GM18498 (cell line): ENCODE measurements at regions not wholly inside any gene's neighbourhood (a gene's known extent, or its start where the extent isn't known, plus 50 kb on each side); places are given as distances from the start of the nearest gene placed in this dataset.
"Not testable (repeated sequence)": the region's sequence is repeated elsewhere in the genome, so short reads cannot be mapped to it uniquely, and the experiment has no call there.

ENCODE experiments used
- ATAC-seq: cut with Tn5 transposase; IDR thresholded peaks from one replicate; pipeline ENCODE4 v1.9.1; 2021; ENCODE audit warnings: mild to moderate bottlenecking, moderate library complexity; ENCODE audit not compliant: unreplicated experiment

DNA sequence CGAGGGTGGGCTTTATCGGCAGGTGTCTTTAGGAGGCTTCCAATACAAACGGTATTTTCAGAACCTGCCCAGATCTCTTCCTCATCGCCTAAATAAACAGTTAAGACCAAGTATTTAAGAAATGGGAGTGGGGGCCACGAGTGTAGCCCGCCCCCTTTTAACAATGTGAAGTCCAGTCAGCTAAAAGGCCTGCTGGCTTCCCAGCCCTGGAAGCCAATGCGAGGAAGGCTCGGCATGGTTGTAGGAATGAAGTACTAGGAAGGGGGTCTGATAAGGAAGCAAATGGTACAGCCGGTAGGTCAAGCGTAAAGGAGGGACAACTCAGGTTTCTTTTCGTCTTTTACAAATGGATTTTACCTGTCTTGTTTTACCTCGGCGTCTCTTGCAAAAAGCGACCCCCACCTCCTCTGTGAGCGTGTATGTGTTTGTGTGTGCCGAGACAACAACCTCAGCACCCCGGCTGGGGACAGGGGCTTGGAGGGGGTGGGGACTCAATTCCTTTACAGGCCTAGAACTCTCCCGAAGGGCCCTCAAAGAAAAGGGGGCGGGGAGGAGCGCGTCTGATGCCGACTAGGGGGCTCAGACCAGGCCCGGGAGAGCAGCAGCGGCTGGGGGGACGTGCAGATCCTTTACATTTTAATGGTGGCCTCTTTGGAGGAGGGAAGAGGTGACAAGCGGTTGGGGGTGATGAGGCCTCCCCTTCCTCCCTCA lies 147.6 kb downstream of the GPR85 start:
- peak; percentile 11 for ATAC-seq

DNA sequence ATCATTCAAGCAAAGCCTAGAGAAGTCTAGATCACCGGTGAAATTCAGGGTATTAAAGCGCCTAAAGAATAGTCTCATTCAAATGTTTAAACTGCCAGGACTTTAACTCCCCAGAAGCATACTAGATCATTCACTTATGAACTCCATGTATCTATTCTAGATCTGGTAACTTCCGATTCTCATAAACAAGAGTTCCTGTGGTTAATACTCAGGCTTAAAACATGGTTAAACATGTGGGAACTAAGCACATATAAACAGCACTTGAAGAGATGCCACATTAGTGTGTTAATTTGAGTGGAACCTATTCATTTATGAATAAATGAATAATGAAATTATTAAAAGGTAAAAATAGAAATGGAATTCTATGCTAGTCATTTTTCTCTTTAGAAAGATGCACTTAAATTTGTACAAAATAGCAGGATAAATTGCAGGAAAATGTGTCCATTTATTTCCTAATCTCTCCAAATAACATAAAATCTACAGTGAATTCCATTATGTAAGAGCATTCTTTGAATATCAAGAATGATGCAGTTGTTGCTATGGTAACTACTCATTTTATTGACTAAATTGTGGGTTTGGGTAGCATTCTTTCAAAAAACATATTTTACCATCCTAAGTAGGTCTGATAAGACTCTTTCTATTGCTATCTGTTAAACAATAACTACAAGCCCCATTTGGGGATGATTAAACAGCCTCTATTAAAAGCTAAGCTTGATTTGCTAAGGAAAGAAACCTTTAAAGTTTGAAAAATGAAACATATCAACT lies 147.6 kb upstream of the TMEM168 start:
- no peak for ATAC-seq

DNA sequence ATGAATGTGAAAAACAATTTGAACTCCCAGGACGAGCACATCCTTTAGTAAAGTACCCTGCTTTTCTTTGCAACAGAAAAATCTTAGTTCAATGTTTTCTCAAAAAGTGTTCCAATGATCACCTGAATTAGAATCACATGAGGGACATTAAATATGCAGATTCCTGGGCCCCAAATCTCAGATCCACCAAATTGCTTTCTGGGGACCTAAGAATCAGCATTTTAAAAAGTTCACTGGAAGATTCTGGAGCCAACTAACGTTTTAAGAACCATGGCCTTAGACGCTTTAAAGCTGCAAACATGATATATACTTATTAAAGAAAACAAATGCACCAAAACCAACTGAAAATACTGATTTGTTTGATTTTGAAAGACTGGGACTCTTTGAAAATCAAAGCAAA lies 143.4 kb upstream of the TMEM168 start:
- no peak for ATAC-seq

DNA sequence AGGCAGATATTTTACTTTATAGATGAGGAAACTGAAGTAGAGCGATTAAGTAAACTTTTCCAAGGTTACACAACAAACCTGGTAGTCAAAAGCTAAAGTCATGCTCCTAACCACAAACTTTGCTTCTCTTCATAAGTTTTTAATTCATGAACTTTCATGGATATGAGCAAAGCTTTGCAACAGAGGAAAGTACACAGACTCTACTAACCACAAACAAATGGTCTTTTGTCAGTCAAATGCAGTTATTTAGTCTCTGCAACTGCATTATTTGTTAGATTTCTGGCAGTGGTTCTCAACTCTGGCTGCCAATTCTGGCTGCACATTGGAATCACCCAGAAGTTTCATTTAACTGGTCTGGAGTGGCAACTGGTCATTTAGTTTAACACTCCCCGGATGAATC lies 140.6 kb upstream of the TMEM168 start:
- no peak for ATAC-seq

DNA sequence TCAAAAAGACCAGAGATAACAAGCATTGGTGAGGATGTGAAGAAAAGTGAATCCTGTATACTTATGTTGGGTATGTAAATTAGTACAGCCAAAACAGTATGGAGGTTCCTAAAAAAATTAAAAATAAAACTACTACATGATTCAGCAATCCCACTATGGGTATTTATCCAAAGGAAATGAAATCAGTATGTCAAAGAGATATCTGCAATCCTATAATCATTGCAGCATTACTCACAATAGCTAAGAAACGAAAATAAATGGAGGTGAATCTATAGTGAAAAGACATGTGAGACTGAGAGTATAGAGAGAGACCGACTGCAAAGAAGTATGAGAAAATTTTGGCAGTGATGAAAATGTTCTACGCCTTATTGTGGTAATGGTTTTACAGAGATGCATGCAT lies 139.2 kb upstream of the TMEM168 start:
- ATAC-seq: no peak

DNA sequence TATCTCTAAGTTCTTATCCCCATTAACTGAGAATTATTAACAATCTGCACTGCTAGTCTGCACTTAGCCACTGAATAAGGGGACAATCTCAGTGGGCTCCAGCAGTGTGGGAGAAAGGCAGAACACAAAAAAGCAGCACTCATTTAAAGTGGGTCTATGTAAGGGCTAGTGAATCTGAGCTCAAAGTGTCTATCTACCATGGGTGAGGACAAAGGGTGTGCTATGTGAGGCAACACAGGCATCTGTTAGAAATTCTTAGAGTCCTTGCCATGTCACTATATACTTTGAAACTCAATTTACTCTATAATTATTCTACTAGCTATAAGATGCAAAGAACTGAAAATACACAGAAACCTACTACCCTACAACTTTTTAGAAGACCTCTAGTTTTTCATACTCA lies 135.8 kb upstream of the TMEM168 start:
- no peak for ATAC-seq

DNA sequence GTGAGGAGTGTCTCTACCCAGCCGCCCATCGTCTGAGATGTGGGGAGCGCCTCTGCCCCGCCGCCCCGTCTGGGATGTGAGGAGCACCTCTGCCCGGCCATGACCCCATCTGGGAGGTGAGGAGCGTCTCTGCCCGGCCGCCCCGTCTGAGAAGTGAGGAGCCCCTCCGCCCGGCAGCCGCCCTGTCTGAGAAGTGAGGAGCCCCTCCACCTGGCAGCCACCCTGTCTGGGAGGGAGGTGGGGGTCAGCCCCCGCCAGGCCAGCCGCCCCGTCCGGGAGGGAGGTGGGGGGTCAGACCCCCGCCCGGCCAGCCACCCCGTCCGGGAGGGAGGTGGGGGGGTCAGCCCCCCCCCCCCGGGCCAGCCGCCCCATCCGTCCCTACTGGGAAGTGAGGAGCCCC lies 132.4 kb upstream of the TMEM168 start:
- ATAC-seq: not testable (repeated sequence)

DNA sequence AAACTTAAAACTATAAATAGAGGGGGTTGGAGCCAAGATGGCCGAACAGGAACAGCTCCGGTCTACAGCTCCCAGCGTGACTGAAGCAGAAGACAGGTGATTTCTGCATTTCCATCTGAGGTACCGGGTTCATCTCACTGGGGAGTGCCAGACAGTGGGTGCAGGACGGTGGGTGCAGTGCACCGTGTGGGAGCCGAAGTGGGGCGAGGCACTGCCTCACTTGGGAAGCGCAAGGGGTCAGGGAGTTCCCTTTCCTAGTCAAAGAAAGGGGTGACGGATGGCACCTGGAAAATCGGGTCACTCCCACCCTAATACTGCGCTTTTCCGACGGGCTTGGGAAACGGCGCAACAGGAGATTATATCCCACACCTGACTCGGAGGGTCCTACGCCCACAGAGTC lies 126.2 kb upstream of the TMEM168 start:
- not testable (repeated sequence) for ATAC-seq

DNA sequence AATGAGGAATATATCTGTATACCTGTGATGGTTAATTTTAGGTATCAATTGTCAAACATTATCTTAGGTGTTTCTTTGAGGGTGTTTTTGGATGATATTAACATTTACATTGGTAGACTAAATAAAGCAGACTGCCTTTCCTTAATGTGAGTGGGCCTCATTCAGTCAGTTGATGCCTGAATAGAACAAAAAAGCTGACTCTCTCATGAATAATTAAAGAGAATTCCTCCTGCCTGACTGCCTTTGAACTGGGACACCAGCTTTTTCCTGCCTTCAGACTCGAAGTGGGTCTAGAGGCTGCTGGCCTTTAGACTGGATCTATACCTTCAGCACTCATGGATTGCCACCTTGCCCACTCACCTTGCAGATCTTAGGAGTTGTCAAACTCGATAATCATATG lies 117.9 kb upstream of the TMEM168 start:
- no peak for ATAC-seq

DNA sequence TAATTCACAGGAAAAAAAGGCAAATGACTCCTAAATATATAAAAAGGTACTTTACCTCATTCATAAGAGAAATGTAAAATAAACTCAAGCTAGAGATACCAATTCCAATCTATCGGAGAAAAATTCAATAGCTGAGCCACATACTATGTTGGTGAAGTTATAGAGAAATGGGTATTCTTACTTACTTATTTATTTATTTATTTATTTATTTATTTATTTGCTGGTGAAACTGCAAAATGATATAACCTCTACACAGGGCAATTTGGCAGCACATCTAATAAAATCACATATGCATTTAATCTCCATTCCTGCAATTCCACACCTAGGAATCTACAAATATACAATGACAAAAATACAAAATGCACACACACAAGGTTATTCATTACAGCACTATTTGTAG lies 117.5 kb upstream of the TMEM168 start:
- ATAC-seq: no peak

DNA sequence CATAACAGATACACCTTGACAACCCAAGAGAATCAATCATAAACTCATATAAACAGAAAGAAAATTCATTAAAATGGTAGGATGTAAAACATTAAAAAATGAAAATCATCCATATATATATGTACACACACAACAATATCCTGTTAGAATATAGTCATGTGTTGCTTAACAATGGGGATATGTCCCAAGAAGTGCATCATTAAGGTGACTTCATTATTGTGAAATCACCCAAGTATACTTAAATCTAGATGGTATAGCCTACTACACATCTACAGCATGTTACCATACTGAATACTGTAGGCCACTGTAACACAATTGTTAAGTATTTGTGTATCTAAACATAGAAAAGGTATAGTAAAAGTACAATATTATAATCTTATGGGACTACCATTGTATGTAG lies 115.8 kb upstream of the TMEM168 start:
- no peak for ATAC-seq

DNA sequence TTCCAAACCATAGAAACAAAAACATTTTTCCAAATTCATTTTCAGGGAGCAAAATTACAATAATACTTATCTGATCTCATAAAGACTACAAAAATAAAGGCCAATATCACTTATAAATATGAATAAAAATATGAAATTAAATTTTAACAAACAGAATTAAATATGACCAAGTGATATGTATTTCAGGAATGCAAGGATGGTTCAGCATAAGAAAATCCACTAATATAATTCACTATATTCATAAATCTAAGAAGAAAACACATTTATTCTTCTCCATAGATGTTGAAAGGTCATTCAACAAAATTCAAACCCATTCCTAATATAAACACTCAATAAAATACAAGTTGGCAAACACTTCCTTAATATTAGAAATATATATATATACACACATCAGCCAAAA lies 115.2 kb upstream of the TMEM168 start:
- no peak for ATAC-seq

DNA sequence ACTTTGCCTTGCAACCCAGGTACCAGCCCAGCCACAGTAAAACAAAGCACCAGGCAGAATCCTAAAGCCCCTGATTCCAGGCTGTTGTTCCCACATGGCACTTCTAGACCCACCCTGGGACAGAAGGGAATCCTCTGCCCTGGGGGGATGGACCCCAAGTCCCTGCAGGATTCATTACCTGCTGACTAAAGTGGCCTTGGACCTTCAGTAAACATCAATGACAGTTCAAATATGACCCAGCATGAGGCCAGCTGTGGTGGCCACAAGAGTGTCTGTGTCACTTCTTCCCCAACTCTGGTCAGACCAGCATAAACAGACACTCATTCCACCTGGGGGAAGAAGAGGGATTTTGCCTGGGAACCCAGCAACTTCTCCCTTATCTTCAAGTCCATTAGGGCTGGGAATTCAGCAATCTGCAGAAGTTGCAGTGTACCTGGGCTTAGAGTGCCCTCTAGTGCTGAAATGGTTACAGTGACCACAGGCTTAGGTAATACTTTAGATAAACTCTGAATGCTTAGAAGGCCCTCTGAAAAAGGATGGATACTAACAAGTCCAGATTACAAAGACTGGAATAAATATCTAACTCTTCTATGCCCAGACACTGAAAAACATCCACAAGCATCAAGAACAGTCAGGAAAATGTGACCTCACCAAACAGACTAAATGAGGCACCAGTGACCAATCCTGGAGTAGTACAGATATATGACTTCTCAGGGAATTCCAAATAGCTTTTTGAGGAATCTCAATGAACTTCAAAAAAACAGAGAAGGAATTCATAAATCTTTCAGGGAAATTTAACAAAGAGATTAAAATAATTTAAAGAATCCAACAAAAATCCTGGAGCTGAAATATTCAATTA lies 108.5 kb upstream of the TMEM168 start:
- peak; percentile 91 for ATAC-seq

DNA sequence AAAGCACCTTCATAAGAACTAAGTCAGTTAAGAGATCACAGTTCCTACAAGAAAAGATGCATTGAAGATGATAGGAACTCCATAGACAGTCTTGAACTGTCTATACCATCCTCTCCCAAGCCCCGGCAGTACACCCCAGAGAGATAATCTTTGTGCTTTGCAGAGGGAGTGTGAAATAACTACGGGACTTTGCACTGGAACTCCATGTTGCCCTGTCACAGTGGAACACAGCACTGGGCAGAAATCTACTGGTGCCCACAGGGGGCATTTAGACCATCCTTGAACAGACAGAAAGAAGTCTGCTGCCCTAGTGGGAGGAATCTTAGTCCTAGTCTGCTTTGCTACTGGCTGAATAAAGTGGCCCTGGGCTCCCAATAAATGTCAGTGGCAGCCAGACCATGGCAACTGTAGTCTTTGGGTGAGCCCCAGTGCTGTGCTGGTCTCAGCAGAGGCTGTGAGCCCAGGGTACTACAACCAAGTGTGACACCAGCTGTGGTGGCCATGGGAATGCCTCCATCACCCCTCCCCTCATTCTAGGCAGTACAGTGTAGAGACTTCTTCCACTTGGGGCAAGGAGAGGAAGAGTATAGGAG lies 107.7 kb upstream of the TMEM168 start:
- ATAC-seq: no peak

DNA sequence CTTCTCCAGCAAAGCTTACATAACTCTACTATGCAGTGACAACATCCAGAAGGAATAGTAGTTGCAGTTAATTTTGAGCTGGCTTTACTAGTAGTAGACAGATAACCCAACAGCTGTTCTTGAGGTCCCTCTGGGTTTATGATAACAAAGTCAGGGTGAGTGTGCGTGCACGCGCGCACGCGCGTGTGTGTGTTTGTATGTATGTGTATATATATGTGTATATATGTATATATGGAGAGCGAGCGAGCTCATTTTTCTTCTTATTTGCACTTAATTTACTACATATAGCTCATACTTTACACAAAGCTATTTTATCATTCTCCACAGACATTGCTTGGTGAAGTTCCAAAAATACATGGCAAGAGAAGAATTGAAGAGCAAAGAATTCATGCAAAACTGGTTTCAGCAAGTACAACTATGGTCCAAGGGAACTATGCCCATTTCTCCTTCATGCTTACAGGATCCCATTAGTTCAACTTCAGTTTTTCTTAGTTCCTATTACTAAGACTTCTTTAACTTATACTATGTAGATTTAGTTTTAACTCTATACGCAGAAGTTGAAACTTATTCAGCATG lies 105.9 kb upstream of the TMEM168 start:
- no peak for ATAC-seq

DNA sequence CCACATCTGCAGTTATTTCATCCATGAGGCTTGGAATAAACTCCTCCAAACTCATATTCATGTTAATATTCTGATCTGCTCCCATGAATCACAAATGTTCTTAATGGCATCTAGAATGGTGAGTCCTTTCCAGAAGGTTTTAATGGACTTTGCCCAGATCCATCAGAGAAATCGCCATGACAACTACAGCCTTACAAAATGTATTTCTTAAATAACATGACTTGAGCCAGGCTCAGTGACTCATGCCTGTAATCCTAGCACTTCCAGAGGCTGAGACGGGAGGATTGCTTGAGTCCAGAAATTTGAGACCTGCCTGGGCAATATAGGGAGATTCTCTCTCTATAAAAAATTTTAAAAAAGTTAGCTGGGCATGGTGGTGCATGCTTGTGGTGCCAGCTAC lies 102.1 kb upstream of the TMEM168 start:
- ATAC-seq: no peak

DNA sequence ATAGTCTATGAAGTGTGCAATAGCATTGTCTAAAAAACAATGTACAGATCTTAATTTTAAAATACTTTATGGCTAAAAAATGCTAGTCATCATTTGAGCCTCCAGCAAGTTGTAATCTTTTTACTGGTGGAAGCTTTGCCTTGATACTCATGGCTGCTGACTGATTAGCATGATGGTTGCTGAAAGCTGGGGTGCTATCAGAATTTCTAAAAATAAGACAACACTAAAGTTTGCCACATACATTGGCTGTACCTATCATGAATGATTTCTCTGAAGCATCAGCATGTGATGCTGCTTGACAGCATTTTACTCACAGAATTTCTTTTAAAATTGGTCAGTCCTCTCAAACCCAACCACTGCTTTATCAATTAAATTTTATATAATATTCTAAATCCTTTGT lies 101.5 kb upstream of the TMEM168 start:
- ATAC-seq: no peak

DNA sequence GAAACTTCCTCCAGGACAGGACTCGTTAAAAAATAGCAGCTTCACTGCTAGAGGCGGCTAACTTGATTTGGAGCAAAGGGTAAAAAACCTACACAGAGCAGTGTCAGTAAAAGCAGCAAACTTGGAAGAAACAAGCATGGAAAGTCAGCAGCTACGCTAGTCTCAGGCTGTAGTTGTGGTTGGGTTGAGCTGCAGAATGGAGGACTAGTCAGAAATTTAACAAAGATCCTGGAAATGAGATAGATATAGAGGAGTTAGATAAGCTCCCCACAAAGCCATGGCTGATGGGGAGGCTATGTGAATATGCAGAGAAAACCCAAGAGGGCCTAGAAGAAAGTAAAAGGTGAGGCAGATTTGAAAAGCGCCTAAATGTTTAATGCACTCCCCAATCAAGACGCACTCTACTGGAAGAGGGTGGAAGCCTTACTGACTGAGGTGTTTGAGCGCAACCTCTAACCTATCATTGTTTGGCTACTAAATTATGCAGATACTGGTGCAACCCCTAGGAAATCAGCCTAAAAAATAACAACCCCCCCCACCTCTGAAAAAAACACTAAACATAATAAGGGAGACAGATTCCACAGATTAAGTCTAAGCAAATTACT lies 99.7 kb upstream of the TMEM168 start:
- ATAC-seq: no peak

DNA sequence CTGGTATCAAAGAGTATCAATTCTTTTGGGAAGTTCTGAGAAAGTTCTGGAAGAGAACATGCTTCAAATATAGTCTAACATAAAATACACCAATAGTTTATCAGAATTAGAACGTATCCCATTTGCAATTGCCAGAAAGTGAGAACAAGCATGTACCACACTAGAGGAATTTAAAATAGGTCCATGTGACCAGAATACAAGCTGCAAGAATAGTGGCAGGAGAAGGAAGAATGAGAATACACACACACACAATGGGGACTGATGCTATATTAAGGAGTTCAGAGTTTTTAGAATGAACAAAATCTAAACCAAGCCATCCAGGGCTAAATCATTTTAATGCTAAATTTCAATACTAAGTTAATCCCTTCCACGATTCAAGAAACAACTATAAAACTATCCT lies 99.1 kb upstream of the TMEM168 start:
- ATAC-seq: no peak

DNA sequence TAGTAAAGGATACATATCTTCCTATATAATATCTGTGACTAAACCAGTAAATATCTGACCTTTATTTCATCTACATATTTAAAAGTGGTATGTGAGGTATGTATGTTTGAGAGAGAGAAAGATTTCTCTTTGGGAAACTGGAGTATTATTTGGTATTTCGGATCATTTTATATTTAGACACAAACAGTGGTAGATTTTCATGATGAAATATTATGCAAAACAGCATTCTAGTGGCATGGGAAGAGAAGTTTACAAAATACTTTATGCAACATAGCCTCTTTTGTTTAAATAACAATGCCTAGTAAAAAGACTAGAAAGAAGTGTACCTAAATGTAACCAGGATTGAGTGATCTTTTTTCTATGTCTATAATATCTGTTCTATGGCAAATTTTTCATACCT lies 98.6 kb upstream of the TMEM168 start:
- ATAC-seq: no peak

DNA sequence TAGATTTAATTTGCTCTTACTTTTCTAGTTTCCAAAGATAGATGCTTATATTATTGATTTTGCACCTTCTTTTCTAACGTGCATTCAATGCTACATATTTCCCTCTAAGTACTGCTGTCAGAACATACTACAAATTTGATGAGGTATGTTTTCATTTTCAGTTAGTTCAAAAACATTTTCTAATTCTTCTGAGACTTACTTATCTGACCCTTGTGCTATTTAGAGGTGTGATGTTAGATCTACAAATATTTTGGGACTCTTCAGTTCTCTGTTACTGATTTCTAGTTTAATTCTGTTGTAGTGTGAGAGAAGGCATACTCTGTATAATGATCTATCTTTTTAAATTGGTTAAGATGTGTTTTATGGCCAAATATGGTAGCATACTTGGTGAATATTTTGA lies 97.8 kb upstream of the TMEM168 start:
- ATAC-seq: no peak
